Epithelial cell of proximal tubule (primary cell): ENCODE measurements at regions not wholly inside any gene's neighbourhood (a gene's known extent, or its start where the extent isn't known, plus 50 kb on each side); places are given as distances from the start of the nearest gene placed in this dataset.

Source experiments
- DNase-seq: peaks from one replicate; pipeline ENCODE4 v3.0.0-alpha.2; 2011; ENCODE audit warnings: low read depth
- H3K4me3 ChIP-seq: 2 replicates; pipeline ENCODE4 v1.5.1; 2011; ENCODE audit warnings: low read depth, mild to moderate bottlenecking, low read length
- TF ChIP-seq, protein P1 (sequence below): conservative IDR thresholded peaks from 2 replicates; pipeline ENCODE4 v1.5.1; 2012; ENCODE audit warnings: low read depth, mild to moderate bottlenecking, low read length

DNA sequence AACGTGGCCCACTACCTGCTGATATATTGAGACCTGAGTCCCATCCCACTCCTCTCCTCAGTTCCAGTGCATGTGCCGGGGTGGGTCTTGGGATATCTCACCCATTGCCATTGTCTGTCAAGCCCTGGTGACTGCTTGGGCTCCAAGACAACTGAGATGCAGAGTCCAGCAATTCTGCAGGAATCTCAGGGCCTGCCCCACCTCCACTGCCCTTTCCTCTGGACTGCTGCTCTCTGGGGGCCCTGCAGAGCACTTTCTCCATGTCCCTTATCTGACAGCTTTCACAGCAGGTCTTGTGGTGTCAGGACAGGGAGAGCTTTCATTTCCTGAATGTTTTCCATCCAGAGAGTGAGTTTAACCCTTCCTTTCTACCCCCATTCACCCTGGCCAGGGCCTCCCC, 152.9 kb downstream of the ARL4C start:
- no peak for DNase-seq
- H3K4me3 ChIP-seq: no peak overlapping the region
- TF ChIP-seq, protein P1, sequence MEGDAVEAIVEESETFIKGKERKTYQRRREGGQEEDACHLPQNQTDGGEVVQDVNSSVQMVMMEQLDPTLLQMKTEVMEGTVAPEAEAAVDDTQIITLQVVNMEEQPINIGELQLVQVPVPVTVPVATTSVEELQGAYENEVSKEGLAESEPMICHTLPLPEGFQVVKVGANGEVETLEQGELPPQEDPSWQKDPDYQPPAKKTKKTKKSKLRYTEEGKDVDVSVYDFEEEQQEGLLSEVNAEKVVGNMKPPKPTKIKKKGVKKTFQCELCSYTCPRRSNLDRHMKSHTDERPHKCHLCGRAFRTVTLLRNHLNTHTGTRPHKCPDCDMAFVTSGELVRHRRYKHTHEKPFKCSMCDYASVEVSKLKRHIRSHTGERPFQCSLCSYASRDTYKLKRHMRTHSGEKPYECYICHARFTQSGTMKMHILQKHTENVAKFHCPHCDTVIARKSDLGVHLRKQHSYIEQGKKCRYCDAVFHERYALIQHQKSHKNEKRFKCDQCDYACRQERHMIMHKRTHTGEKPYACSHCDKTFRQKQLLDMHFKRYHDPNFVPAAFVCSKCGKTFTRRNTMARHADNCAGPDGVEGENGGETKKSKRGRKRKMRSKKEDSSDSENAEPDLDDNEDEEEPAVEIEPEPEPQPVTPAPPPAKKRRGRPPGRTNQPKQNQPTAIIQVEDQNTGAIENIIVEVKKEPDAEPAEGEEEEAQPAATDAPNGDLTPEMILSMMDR: no peak

DNA sequence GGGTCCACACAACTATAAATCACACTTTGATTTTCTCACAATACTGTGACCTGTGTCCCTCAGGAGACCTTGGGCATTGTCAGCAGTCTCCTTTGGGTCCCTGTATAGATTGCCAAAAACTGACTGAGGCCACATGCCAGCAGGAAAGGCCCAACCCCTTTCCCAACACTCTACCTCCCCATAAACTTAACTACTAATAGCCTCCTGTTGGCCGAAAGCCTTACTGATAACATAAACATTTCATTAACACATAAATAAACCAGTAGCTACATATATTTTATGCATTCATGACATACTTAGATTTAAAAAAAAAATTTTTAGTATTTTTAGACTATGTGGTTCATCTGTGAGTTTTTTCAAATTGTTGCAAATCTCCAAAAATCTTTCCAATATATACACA, 153.5 kb downstream of the ARL4C start:
- no peak overlapping the region for H3K4me3 ChIP-seq
- TF ChIP-seq, protein P1: no peak
- DNase-seq: no peak

DNA sequence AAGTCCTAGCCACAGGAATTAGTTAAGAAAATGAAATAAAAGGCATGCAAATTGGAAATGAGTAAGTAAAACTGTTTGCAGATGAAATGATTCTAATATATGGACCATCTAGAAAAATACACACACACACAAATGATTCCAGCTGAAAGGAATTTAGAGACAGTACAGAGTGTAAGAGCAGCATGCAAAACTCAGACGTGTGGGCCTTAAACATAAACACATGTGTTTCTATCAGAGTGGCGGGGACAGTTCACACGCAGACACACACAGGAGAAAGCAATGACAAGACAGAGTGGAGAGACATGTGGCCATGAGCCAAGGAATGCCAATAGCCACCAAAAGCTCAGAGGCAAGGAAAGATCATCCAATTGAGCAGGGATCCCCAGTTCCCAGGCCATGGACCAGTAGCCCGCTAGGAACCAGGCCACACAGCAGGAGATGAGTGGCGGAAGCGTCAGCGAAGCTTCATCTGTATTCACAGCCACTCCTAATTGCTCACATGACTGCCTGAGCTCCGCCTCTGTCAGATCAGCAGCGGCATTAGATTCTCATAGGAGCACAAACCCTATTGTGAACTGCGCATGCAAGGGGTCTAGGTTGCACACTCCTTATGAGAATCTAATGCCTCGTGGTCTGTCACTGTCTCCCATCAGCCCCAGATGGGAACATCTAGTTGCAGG, 155.4 kb downstream of the ARL4C start:
- TF ChIP-seq, protein P1: no peak
- DNase-seq: no peak
- no peak overlapping the region for H3K4me3 ChIP-seq

DNA sequence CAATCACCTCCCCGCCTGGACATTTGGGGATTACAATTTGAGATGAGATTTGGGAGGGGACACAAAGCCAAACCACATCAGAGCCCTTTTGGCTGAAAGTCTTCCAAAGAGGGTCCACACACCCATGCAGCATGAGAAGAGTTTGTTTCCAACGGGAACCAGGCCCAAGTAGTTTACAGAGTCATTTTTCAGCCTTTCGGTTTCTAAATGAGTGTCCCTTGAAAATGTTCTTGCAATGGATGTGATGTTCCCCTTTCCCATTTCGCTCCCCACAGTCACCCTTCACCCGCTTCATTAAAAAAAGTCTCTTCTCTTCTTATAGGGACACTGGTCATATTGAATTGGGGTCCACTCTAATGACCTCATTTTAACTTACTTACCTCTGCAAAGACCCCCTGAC, 157.4 kb downstream of the ARL4C start:
- TF ChIP-seq, protein P1: no peak
- no peak for DNase-seq

DNA sequence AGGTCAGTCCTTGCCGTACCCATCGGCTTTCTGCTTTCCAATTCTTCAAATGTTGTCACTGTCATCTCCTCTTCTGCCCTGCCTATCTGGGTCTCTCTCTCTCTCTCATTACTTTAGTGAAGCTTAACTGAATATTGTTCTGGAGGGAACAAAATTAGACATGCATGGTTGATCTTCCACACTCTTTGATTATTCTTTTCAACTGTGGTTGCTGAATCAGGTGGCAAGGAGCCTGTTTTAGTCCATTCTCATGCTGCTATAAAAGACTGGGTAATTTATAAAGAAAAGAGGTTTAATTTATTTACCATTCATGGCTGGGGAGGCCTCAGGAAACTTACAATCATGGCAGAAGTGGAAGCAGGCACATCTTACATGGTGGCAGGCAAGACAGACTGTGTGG, 157.9 kb downstream of the ARL4C start:
- TF ChIP-seq, protein P1: no peak
- peak; percentile 41 for DNase-seq
- H3K4me3 ChIP-seq: no peak overlapping the region

More for the DNA sequence above, 157.4 kb downstream of the ARL4C start:
- H3K4me3 ChIP-seq: no peak overlapping the region

DNA sequence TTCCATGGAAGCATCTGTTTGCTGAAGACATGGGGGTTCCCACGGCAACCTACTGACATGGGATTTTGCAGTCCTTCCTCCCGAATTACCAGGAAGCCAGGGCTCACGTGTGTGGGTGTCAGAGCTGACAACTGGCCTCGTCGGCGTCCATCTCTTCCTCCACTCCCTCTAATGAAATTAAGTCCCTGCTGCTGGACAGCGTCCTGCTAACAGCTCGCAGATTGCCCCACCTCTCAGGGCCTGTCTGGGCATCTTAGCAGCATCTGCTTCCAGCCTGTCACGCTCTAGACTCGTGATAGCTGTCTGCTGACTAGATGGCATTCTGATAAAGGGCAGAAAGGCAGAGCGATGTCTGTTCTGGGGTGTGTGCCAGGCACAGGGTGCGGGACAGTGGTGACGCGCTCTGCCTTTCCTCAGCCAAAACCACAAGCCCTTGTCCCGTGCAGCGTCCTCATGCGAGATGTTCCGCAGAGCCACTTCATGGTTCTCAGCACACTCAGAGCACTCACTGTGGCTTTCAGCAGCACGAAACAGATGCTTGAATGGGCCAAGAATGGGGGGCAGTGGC, 161.1 kb downstream of the ARL4C start:
- TF ChIP-seq, protein P1: no peak
- DNase-seq: peak; percentile 56
- H3K4me3 ChIP-seq: no peak overlapping the region

DNA sequence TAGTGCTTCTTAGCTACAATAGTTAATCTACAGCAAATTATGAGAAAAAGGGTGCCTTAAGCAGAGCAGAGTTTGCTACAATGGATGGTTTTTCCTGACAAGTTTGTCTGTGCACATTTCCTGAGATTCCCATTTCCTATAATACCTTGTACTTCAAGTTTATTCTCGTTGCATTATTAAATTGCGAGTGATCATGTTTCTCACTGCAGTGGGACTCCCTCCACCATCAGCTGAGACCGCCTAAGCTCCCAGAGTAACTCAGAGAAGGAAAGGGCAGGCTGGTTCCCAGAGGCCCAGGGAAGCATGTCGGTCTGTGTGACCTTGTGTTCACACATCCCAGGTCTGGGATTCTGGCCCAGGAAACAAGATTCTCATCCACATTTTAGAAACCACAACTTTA, 162.1 kb downstream of the ARL4C start:
- DNase-seq: no peak
- H3K4me3 ChIP-seq: no peak overlapping the region
- TF ChIP-seq, protein P1: no peak
